SH-SY5Y (cell line): ENCODE measurements at regions not wholly inside any gene's neighbourhood (a gene's known extent, or its start where the extent isn't known, plus 50 kb on each side); places are given as distances from the start of the nearest gene placed in this dataset.

Experiments
- GATA2 ChIP-seq: IDR thresholded peaks from 2 replicates; pipeline ENCODE4 v1.6.1; 2011; ENCODE audit warnings: mild to moderate bottlenecking, low read depth, low read length
- GATA3 ChIP-seq: IDR thresholded peaks from 2 replicates; pipeline ENCODE4 v1.6.1; 2011; ENCODE audit warnings: low read depth, mild to moderate bottlenecking, low read length, moderate library complexity

GRCh38 chr2:137892739-137893138 lies 71.5 kb upstream of the HNMT start:
- TF ChIP-seq GATA2 (no peak), GATA3 (no peak)
